CD14-positive monocyte (primary cell): ENCODE measurements at regions not wholly inside any gene's neighbourhood (a gene's known extent, or its start where the extent isn't known, plus 50 kb on each side); places are given as distances from the start of the nearest gene placed in this dataset.

Experiments used
- DNase-seq, 3 donors: peaks; one replicate each; pipeline ENCODE4 v3.0.0-alpha.2; 2011 to 2022
- H2AFZ ChIP-seq: 2 replicates; pipeline ENCODE4 v1.6.0; 2012; ENCODE audit warnings: mild to moderate bottlenecking, low read depth, low read length, inconsistent platforms; ENCODE audit not compliant: insufficient read depth, poor library complexity, severe bottlenecking
- H3K27ac ChIP-seq, 2 donors: 1 replicate in 1 of 2; 2 replicates in 1 of 2; pipeline ENCODE4 v1.5.1; 2012 to 2013; ENCODE audit warnings: low read length in 2 of 2, control low read depth in 1 of 2, inconsistent platforms in 1 of 2, low read depth in 1 of 2, mild to moderate bottlenecking in 1 of 2
- H3K27me3 ChIP-seq, 2 donors: one replicate each; pipeline versions ENCODE4 v1.6.0 to v1.6.1; 2011 to 2013; ENCODE audit warnings: low read length in 2 of 2; ENCODE audit not compliant: control insufficient read depth in 2 of 2, insufficient read depth in 2 of 2
- H3K36me3 ChIP-seq, 2 donors: replicated peaks in 1 of 2; 1 replicate in 1 of 2; 2 replicates in 1 of 2; pipeline versions ENCODE4 v1.5.1 to v1.6.1; 2012 to 2013; ENCODE audit warnings: low read length in 2 of 2, control low read depth in 1 of 2, inconsistent platforms in 1 of 2, mild to moderate bottlenecking in 1 of 2; ENCODE audit not compliant: insufficient read depth in 2 of 2, control insufficient read depth in 1 of 2
- H3K4me1 ChIP-seq, 2 donors: 1 replicate in 1 of 2; 2 replicates in 1 of 2; pipeline versions ENCODE4 v1.5.1 to v1.6.1; 2012 to 2013; ENCODE audit warnings: low read length in 2 of 2, control low read depth in 1 of 2, inconsistent platforms in 1 of 2, mild to moderate bottlenecking in 1 of 2, moderate library complexity in 1 of 2; ENCODE audit not compliant: insufficient read depth in 2 of 2, control insufficient read depth in 1 of 2
- H3K4me2 ChIP-seq: replicated peaks from 2 replicates; pipeline ENCODE3; 2012; ENCODE audit warnings: low read length, moderate library complexity, mild to moderate bottlenecking; ENCODE audit not compliant: poor library complexity, severe bottlenecking; ENCODE audit errors: extremely low read depth
- H3K4me3 ChIP-seq, 3 experiments: fragments of 200-600 bp in 1 of 3; sonication (generic) in 1 of 3; replicated peaks in 1 of 3; 1 replicate in 2 of 3; 2 replicates in 1 of 3; pipeline ENCODE4 v1.5.1; 2011 to 2013; ENCODE audit warnings: low read length in 3 of 3, mild to moderate bottlenecking in 3 of 3, control low read depth in 2 of 3, low read depth in 2 of 3, inconsistent platforms in 1 of 3, moderate library complexity in 1 of 3
- H3K79me2 ChIP-seq: 2 replicates; pipeline ENCODE4 v1.6.0; 2012; ENCODE audit warnings: mild to moderate bottlenecking, control low read depth, inconsistent platforms, low read length, moderate library complexity; ENCODE audit not compliant: insufficient read depth
- H3K9ac ChIP-seq: 2 replicates; pipeline ENCODE4 v1.6.0; 2017; ENCODE audit warnings: low read length, mild to moderate bottlenecking; ENCODE audit not compliant: insufficient read depth, poor library complexity, severe bottlenecking
- H3K9me3 ChIP-seq, 2 donors: replicated peaks in 1 of 2; 1 replicate in 1 of 2; 2 replicates in 1 of 2; pipeline versions ENCODE4 v1.5.1 to v1.6.1; 2012 to 2013; ENCODE audit warnings: low read length in 2 of 2, control low read depth in 1 of 2; ENCODE audit not compliant: control insufficient read depth in 1 of 2, insufficient read depth in 1 of 2
- H4K20me1 ChIP-seq: 2 replicates; pipeline ENCODE4 v1.6.0; 2012; ENCODE audit warnings: mild to moderate bottlenecking, low read length, control low read depth, moderate library complexity; ENCODE audit not compliant: insufficient read depth
- H3K27ac Mint-ChIP-seq, 7 donors: one replicate each; pipeline ENCODE4 v1.8.0; 2020; ENCODE audit warnings: mild to moderate bottlenecking in 7 of 7, mixed read lengths in 7 of 7, moderate library complexity in 6 of 7, inconsistent platforms in 2 of 7
- H3K27me3 Mint-ChIP-seq, 3 donors: one replicate each; pipeline ENCODE4 v1.8.0; 2021 to 2022; ENCODE audit warnings: low read depth in 3 of 3, mild to moderate bottlenecking in 3 of 3, mixed read lengths in 3 of 3, moderate library complexity in 3 of 3, inconsistent platforms in 1 of 3
- H3K36me3 Mint-ChIP-seq, 2 donors: one replicate each; pipeline ENCODE4 v1.8.0; 2020; ENCODE audit warnings: mixed read lengths in 2 of 2, inconsistent platforms in 1 of 2, mild to moderate bottlenecking in 1 of 2
- H3K4me1 Mint-ChIP-seq: one replicate; pipeline ENCODE4 v1.8.0; 2020; ENCODE audit warnings: mild to moderate bottlenecking, mixed read lengths
- H3K4me3 Mint-ChIP-seq, 2 donors: one replicate each; pipeline ENCODE4 v1.8.0; 2020; ENCODE audit warnings: mild to moderate bottlenecking in 2 of 2, mixed read lengths in 2 of 2, moderate library complexity in 1 of 2
- H3K9me3 Mint-ChIP-seq, 7 donors: one replicate each; pipeline ENCODE4 v1.8.0; 2020 to 2022; ENCODE audit warnings: mixed read lengths in 7 of 7, mild to moderate bottlenecking in 6 of 7, moderate library complexity in 6 of 7, inconsistent platforms in 2 of 7
- WGBS: methylation state at CpG from one replicate; pipeline ENCODE4 v1.1.5; 2013; ENCODE audit warnings: missing lambda C conversion rate; ENCODE audit not compliant: insufficient coverage; 5-methylcytosine and 5-hydroxymethylcytosine counted together
- intact Hi-C, 2 donors: fragments of 100-400 bp; cut with micrococcal nuclease; formaldehyde crosslinking; loops; one replicate each; pipeline versions ENCODE4 v1.15.0 to v1.15.1; 2023
- TF ChIP-seq, protein P1 (sequence below): fragments of 200-600 bp; IDR thresholded peaks from one replicate; pipeline ENCODE4 v1.8.0; 2022; ENCODE audit warnings: antibody characterized with exemption, mild to moderate bottlenecking

DNA sequence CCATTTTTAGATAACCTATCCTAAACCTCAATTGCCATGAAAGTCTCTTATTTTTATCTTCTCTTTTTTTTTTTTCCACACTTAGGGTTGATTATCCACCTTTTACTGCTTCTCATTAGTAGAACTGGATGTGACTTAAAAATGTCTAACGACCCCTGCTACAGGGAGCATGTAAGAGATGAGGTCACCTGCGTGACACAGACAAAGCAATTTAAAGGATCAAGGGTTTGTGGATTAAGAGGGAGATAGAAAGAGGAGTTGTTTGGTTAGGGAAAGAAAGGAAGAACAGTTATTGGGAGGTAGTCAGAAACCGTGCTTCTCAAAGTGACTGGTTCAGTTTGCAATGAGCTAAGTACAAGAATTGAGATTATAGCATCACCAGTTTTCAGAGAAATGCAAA is 239.1 kb downstream of the ALX1 start:
- TF ChIP-seq, protein P1, sequence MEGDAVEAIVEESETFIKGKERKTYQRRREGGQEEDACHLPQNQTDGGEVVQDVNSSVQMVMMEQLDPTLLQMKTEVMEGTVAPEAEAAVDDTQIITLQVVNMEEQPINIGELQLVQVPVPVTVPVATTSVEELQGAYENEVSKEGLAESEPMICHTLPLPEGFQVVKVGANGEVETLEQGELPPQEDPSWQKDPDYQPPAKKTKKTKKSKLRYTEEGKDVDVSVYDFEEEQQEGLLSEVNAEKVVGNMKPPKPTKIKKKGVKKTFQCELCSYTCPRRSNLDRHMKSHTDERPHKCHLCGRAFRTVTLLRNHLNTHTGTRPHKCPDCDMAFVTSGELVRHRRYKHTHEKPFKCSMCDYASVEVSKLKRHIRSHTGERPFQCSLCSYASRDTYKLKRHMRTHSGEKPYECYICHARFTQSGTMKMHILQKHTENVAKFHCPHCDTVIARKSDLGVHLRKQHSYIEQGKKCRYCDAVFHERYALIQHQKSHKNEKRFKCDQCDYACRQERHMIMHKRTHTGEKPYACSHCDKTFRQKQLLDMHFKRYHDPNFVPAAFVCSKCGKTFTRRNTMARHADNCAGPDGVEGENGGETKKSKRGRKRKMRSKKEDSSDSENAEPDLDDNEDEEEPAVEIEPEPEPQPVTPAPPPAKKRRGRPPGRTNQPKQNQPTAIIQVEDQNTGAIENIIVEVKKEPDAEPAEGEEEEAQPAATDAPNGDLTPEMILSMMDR: no peak
- no peaks in the 10 kb centered on the region for H3K27me3 ChIP-seq
- no peaks in the 10 kb centered on the region for H4K20me1 ChIP-seq
- no peak overlapping the region for H3K4me3 Mint-ChIP-seq
- no peak overlapping the region for H3K4me2 ChIP-seq
- no peak overlapping the region for H3K9ac ChIP-seq
- H3K27me3 Mint-ChIP-seq: no peaks in the 10 kb centered on the region
- peaks cover 0 to 3% (median 1%) of the 10 kb centered on the region in 7 donors for H3K9me3 Mint-ChIP-seq
- H3K4me1 ChIP-seq: no peaks in the 10 kb centered on the region
- H3K79me2 ChIP-seq: no peaks in the 10 kb centered on the region
- no peaks in the 10 kb centered on the region for H3K36me3 Mint-ChIP-seq
- H3K4me3 ChIP-seq: no peak overlapping the region
- H3K27ac ChIP-seq: no peak overlapping the region
- intact Hi-C loops: no loop called here
- H3K27ac Mint-ChIP-seq: no peak overlapping the region
- H2AFZ ChIP-seq: no peak overlapping the region
- WGBS: 67% methylated on average over 1 of the region's 3 CpGs
- H3K36me3 ChIP-seq: no peaks in the 10 kb centered on the region
- no peaks in the 10 kb centered on the region for H3K9me3 ChIP-seq
- H3K4me1 Mint-ChIP-seq: no peaks in the 10 kb centered on the region
- no peak for DNase-seq

DNA sequence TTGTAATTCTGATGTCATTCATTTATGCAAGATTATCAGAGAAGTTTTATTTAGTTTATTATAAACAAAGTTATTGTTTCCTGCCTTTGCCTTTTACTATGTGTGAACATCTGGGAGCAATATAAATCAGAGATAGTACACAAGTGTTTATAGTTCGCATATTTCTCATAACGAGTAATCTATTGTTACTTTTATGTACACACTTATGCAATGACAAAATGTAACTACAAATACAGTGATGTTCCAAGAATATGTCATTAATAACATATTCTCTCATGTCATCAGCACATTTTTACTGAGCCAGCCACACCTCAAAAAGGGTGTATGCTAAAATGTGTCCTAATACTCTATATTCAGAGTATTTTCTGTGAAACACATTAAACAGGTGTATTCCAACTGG is 243.2 kb downstream of the ALX1 start:
- H3K36me3 Mint-ChIP-seq: no peaks in the 10 kb centered on the region
- no peak overlapping the region for H3K4me3 Mint-ChIP-seq
- Histone ChIP-seq H2AFZ (no peak overlapping the region), H3K9me3 (no peaks in the 10 kb centered on the region), H3K79me2 (no peaks in the 10 kb centered on the region), H4K20me1 (no peaks in the 10 kb centered on the region), H3K4me1 (no peaks in the 10 kb centered on the region), H3K27me3 (no peaks in the 10 kb centered on the region), H3K4me3 (no peak overlapping the region), H3K4me2 (no peak overlapping the region), H3K9ac (no peak overlapping the region), H3K36me3 (no peaks in the 10 kb centered on the region), H3K27ac (no peak overlapping the region)
- TF ChIP-seq, protein P1: no peak
- peaks cover 2% of the 10 kb centered on the region for H3K4me1 Mint-ChIP-seq
- H3K27ac Mint-ChIP-seq: no peak overlapping the region
- no CpG with 5 or more reads among the region's 2 CpGs for WGBS
- peaks cover 0 to 4% (median 2%) of the 10 kb centered on the region in 7 donors for H3K9me3 Mint-ChIP-seq
- no peak for DNase-seq
- no peaks in the 10 kb centered on the region for H3K27me3 Mint-ChIP-seq
- intact Hi-C loops: no loop called here
